ENCODE measurements at regions not wholly inside any gene's neighbourhood (a gene's known extent, or its start where the extent isn't known, plus 50 kb on each side); places are given as distances from the start of the nearest gene placed in this dataset.

DNA sequence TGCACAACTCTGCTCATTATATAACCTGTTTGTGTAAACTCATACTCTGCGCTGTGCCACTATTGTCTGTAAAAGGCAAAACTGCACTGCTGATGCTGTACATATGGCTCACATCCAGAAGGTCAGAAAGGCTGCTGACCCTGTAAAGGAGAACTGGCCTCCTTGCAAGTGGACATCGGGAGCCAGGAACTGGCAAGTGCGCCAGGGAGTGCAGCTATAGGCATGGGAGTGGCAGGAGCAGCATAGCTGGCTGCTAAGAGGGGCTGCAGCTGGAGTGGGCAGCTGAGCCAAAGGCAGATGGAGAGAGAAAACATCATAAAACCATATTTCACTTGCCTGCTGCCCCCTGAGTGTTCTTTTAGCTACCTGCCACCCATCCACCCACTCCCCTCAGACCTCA lies 2183.4 kb upstream of the ACO1 start:
- Histone ChIP-seq H3K4me1 (no peaks in the 10 kb centered on the region), H3K27me3 (no peaks in the 10 kb centered on the region), H3K9me3 (no peaks in the 10 kb centered on the region), H3K36me3 (no peaks in the 10 kb centered on the region), H3K4me3 (ENCODE audit: low read depth, low read length) (no peak overlapping the region)
- DNase-seq = no peak
- TF ChIP-seq, protein P1, sequence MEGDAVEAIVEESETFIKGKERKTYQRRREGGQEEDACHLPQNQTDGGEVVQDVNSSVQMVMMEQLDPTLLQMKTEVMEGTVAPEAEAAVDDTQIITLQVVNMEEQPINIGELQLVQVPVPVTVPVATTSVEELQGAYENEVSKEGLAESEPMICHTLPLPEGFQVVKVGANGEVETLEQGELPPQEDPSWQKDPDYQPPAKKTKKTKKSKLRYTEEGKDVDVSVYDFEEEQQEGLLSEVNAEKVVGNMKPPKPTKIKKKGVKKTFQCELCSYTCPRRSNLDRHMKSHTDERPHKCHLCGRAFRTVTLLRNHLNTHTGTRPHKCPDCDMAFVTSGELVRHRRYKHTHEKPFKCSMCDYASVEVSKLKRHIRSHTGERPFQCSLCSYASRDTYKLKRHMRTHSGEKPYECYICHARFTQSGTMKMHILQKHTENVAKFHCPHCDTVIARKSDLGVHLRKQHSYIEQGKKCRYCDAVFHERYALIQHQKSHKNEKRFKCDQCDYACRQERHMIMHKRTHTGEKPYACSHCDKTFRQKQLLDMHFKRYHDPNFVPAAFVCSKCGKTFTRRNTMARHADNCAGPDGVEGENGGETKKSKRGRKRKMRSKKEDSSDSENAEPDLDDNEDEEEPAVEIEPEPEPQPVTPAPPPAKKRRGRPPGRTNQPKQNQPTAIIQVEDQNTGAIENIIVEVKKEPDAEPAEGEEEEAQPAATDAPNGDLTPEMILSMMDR (IDR thresholded peaks at IDR 0.05; ENCODE audit: low read depth, low read length) = no peak

DNA sequence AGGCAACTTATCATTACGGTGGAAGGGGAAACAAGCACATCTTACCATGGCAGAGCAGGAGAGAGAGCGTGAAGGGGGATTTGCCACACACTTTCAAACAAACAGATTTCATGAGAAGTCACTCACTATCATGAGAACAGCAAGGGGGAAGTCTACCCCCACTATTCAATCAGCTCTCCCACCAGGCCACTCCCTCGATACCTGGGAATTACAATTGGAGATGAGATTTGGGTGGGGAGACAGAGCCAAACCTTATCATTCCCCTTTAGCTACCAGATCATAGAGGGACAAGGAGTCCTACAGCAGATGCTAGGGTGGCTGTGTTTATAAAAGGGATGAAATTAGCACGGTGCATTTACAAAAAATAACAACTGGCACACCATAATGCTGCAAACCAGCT lies 2149.4 kb upstream of the ACO1 start:
- Histone ChIP-seq H3K36me3 (no peaks in the 10 kb centered on the region), H3K27me3 (no peaks in the 10 kb centered on the region), H3K9me3 (no peaks in the 10 kb centered on the region), H3K4me3 (ENCODE audit: low read depth, low read length) (no peak overlapping the region), H3K4me1 (no peaks in the 10 kb centered on the region)
- TF ChIP-seq, protein P1 (IDR thresholded peaks at IDR 0.05; ENCODE audit: low read depth, low read length) = no peak
- no peak for DNase-seq

DNA sequence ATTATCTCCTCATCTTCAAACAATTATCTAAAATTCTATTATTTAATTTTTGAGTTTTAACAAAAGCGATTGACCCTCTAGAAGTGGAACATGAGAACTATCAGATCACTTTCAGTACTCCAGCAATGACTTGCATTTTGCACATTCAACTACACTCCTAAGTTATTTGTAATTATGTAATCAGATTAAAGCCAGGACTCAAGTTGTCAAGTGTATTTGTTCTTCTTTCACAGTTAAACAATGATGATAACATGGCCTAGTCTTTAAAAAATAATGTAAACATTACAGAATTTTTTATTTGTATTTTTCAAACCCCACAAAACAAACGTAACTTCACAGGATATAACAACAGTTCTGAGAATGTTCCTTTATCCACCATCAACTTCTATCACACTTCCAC lies 2148.9 kb upstream of the ACO1 start:
- Histone ChIP-seq H3K4me3 (ENCODE audit: low read depth, low read length) (no peak overlapping the region), H3K36me3 (no peaks in the 10 kb centered on the region), H3K4me1 (no peaks in the 10 kb centered on the region), H3K9me3 (no peaks in the 10 kb centered on the region), H3K27me3 (no peaks in the 10 kb centered on the region)
- TF ChIP-seq, protein P1 (IDR thresholded peaks at IDR 0.05; ENCODE audit: low read depth, low read length) = no peak
- DNase-seq = no peak

DNA sequence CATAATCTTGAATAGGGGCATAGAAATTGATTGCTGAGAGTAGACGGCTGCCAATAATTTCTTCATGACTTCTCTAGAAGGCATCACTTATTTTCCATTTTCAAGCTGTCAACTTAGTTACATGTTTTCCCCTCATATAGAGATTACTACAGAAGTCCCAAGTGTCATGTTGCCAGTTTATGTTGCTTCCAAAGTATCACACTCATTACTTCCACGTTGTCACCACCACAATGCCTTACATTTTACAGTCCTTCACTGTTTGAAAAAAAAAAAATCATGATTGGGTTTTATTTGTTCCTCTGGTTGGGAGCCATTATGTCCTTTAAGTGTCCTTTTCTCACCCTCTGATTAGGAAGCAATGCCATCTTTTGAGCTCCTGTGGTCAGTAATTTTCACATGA lies 2144.6 kb upstream of the ACO1 start:
- Histone ChIP-seq H3K4me3 (ENCODE audit: low read depth, low read length) (no peak overlapping the region), H3K9me3 (no peaks in the 10 kb centered on the region), H3K4me1 (no peaks in the 10 kb centered on the region), H3K27me3 (no peaks in the 10 kb centered on the region), H3K36me3 (no peaks in the 10 kb centered on the region)
- TF ChIP-seq, protein P1 (IDR thresholded peaks at IDR 0.05; ENCODE audit: low read depth, low read length) = no peak
- no peak for DNase-seq

DNA sequence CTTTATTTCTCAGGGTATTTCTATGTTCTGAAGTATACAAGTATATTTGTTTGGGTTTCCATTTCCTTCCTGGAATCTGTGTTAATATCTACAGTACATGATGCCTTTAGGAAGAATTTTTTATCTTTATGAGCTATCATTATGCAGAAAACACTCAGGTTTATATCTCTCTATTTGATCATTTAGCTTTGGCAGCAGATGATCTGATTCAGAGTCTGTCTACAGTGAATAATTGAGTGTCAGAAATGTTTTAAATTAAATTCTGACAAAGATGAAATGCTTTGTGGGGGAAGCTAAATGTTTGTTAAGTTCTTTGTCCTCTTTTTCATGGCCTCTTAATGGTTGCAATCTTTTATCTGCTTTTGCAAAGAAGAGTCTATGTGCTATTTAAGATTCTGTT lies 2141.0 kb upstream of the ACO1 start:
- Histone ChIP-seq H3K4me1 (no peaks in the 10 kb centered on the region), H3K9me3 (no peaks in the 10 kb centered on the region), H3K27me3 (no peaks in the 10 kb centered on the region), H3K36me3 (no peaks in the 10 kb centered on the region), H3K4me3 (ENCODE audit: low read depth, low read length) (no peak overlapping the region)
- TF ChIP-seq, protein P1 (IDR thresholded peaks at IDR 0.05; ENCODE audit: low read depth, low read length) = no peak
- no peak for DNase-seq

DNA sequence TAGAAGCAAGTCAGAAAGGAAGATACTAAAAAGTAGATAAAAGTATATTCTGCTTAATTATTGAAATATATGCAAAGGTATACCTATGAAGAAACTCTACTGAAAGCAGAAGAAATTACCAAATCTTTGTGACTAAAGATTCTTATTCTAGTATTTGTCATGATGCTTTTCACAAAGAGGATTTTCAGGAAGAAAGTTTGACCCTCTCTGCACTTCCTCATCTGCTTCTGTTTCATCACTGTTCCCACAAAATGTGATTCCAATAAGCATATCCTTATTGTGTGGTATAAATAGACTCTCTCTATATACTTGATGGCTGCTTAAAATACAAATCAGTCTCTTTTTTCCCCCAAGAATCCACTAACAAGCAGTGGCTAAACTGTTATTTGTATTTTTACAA lies 2139.6 kb upstream of the ACO1 start:
- Histone ChIP-seq H3K4me1 (no peaks in the 10 kb centered on the region), H3K27me3 (no peaks in the 10 kb centered on the region), H3K4me3 (ENCODE audit: low read depth, low read length) (no peak overlapping the region), H3K9me3 (no peaks in the 10 kb centered on the region), H3K36me3 (no peaks in the 10 kb centered on the region)
- DNase-seq = no peak
- TF ChIP-seq, protein P1 (IDR thresholded peaks at IDR 0.05; ENCODE audit: low read depth, low read length) = no peak
